ENCODE measurements at regions not wholly inside any gene's neighbourhood (a gene's known extent, or its start where the extent isn't known, plus 50 kb on each side); places are given as distances from the start of the nearest gene placed in this dataset.

DNA sequence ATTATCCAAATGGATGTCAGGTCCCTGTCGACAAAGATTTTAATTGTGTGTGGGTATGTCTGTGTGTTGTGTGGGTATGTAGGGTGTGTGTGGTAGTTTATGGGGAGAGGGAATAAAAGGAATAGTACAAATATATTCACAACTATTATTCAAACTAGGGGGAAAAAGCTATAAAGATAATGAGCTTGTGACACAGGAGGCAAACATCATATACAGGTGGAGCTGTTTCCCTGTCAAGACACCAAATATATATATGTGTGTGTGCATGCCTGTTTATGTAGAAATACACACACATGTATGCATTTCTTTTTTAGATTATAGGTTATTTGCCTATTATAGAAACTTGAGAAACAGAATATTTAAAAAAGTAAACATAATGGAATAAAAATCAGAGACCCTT, 108.7 kb downstream of the CD47 start:
- Histone ChIP-seq H3K9me3 (no peaks in the 10 kb centered on the region), H3K36me3 (no peaks in the 10 kb centered on the region), H3K4me3 (no peak overlapping the region), H3K4me1 (peaks cover 0 to 41% (median 12%) of the 10 kb centered on the region in 4 donors), H3K27me3 (no peaks in the 10 kb centered on the region), H3K27ac (peak overlapping the region in 1 of 4 donors; percentile 16)
- in situ Hi-C loops (cut with MboI; ENCODE audit: low pct_ligation_motif_present in 1 of 4, low pct_unique_long_range_greater_than_20kb in 1 of 4, low sequenced_read_pairs in 3 of 4): no loop called here
- no peak for DNase-seq
- TF ChIP-seq POLR2AphosphoS5 (IDR thresholded peaks at IDR 0.05) (no peak), EP300 (IDR thresholded peaks at IDR 0.05; ENCODE audit: low read depth) (no peak), POLR2A (IDR thresholded peaks at IDR 0.05) (no peak)
- TF ChIP-seq, protein P1, sequence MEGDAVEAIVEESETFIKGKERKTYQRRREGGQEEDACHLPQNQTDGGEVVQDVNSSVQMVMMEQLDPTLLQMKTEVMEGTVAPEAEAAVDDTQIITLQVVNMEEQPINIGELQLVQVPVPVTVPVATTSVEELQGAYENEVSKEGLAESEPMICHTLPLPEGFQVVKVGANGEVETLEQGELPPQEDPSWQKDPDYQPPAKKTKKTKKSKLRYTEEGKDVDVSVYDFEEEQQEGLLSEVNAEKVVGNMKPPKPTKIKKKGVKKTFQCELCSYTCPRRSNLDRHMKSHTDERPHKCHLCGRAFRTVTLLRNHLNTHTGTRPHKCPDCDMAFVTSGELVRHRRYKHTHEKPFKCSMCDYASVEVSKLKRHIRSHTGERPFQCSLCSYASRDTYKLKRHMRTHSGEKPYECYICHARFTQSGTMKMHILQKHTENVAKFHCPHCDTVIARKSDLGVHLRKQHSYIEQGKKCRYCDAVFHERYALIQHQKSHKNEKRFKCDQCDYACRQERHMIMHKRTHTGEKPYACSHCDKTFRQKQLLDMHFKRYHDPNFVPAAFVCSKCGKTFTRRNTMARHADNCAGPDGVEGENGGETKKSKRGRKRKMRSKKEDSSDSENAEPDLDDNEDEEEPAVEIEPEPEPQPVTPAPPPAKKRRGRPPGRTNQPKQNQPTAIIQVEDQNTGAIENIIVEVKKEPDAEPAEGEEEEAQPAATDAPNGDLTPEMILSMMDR (IDR thresholded peaks at IDR 0.05): no peak
- 39 to 57% methylated on average over 1 of the region's 1 CpG for WGBS, 2 donors (ENCODE audit: low coverage in 1 of 2)
- intact Hi-C loops (cut with DNase I; ENCODE audit: low total_unique reads): no loop called here

DNA sequence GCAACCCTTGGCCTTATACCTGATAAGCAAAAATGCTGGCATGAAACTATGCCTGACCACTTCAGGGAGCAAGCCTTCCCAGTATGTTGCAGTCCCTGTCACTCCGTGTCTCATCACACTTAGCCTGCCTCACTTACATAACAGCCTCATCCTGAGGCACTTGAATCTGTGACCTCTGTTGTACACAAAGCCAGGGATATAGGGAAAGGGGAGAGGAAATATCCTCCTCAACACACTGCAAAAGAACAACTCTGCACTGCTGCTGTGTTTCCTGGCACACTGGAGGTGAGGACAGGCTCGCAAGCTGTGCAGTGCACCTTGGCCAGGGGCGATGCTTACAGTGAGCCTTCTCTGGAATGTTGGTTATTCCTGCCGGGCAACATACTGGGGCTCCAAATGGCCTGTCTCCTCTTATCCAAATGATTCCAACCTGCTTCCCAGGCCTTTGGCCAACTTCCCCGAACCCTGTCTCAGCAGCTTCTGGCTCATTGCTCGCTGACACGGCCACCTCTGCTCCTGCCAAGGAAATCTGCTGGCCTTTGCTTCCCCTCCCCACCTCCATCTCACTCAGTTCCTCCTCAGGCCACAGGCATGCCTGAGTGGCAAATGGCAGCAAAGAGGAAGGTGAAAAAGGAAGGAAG, 109.2 kb downstream of the CD47 start:
- Histone ChIP-seq H3K27ac (peak overlapping the region in 2 of 4 donors; percentile 16 to 18), H3K9me3 (no peaks in the 10 kb centered on the region), H3K4me3 (no peak overlapping the region), H3K27me3 (no peaks in the 10 kb centered on the region), H3K36me3 (no peaks in the 10 kb centered on the region), H3K4me1 (peaks cover 0 to 36% (median 7%) of the 10 kb centered on the region in 4 donors)
- 53 to 67% methylated on average over 3 to 7 of the region's 7 CpGs for WGBS, 2 donors (ENCODE audit: low coverage in 1 of 2)
- in situ Hi-C loops (cut with MboI; ENCODE audit: low pct_ligation_motif_present in 1 of 4, low pct_unique_long_range_greater_than_20kb in 1 of 4, low sequenced_read_pairs in 3 of 4): no loop called here
- no peak for DNase-seq
- intact Hi-C loops (cut with DNase I; ENCODE audit: low total_unique reads): no loop called here
- TF ChIP-seq, protein P1 (IDR thresholded peaks at IDR 0.05): no peak
- TF ChIP-seq EP300 (IDR thresholded peaks at IDR 0.05; ENCODE audit: low read depth) (no peak), POLR2AphosphoS5 (IDR thresholded peaks at IDR 0.05) (no peak), POLR2A (IDR thresholded peaks at IDR 0.05) (no peak)

DNA sequence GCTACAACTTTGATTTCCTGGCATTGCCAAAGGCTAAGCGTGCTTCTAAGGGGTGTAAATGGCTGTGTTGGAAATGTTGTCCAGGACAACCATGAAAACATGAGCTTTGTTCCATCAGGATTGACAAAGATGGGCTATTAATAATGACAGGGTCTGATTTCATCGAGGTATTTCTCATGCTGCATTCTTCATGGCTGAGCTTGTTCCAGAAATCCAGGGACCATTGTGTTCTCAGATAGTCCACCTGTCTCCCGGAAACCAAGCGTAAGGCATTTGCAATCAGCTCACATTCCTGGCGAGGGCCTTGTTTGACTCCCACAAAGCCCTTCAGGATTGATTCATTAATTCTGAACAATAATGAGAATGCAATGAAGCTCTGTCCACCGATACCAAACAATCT, 111.3 kb downstream of the CD47 start:
- H3K27ac ChIP-seq: no peak overlapping the region
- no peaks in the 10 kb centered on the region for H3K27me3 ChIP-seq
- H3K36me3 ChIP-seq: no peaks in the 10 kb centered on the region
- in situ Hi-C loops (cut with MboI; ENCODE audit: low pct_ligation_motif_present in 1 of 4, low pct_unique_long_range_greater_than_20kb in 1 of 4, low sequenced_read_pairs in 3 of 4) (no loop called here), intact Hi-C loops (cut with DNase I; ENCODE audit: low total_unique reads) (no loop called here)
- H3K4me3 ChIP-seq: no peak overlapping the region
- TF ChIP-seq POLR2A (IDR thresholded peaks at IDR 0.05): no peak
- TF ChIP-seq, protein P1 (IDR thresholded peaks at IDR 0.05): no peak
- no peak for TF ChIP-seq EP300 (IDR thresholded peaks at IDR 0.05; ENCODE audit: low read depth)
- TF ChIP-seq POLR2AphosphoS5 (IDR thresholded peaks at IDR 0.05): no peak
- no peaks in the 10 kb centered on the region for H3K9me3 ChIP-seq
- WGBS, 2 donors (ENCODE audit: low coverage in 1 of 2): 80 to 91% methylated on average over 2 to 6 of the region's 6 CpGs
- H3K4me1 ChIP-seq: peaks cover 0 to 22% (median 4%) of the 10 kb centered on the region in 4 donors
- DNase-seq: no peak

DNA sequence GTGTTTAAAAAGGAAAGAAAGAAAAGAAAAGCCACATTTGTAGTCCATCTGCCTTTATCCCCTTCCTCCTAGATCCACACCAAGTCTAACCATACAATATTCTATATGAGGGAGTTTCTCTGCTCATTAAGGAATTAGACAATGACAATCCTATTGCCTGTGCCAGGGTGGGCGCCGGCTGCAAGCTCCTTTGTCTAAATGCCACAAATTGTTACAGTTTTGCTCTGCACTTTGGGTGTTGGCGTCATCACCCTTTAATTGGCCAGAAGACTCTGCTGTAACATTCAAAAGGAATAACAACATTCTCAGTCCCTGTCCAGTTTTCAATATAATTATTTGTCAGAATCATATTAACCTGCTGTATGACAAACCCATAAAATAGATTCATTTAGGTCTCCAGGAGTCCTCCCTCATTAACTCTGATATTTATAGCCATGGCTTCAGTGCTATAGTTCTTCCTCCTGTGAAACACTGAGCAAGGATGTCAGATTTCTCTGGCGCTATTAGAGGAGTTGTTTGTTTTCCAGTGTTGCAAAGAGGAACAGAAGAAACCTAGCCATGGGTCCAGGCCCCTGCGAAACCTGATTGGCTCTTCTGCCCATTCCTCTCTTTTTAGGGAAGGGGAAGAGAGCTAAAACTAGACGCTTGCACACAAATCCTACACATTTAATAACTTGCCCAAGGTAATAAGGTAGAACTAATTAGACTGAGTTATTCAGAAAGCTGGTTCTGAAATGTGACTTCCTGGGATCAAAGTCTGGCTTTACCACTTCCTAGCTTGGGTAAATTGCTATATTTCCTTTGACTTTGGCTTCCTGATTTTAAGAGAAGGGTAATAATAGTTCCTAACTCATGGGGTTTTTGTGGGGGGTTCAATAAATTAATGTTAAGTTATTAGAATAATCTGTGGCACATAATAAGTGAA, 112.4 kb downstream of the CD47 start:
- Histone ChIP-seq H3K4me3 (no peak overlapping the region), H3K9me3 (no peaks in the 10 kb centered on the region), H3K36me3 (no peaks in the 10 kb centered on the region), H3K4me1 (peaks cover 0 to 22% (median 4%) of the 10 kb centered on the region in 4 donors), H3K27ac (peak overlapping the region in 1 of 4 donors; percentile 12), H3K27me3 (no peaks in the 10 kb centered on the region)
- intact Hi-C loops (cut with DNase I; ENCODE audit: low total_unique reads): no loop called here
- no peak for DNase-seq
- TF ChIP-seq POLR2A (IDR thresholded peaks at IDR 0.05) (no peak), POLR2AphosphoS5 (IDR thresholded peaks at IDR 0.05) (no peak), EP300 (IDR thresholded peaks at IDR 0.05; ENCODE audit: low read depth) (no peak)
- TF ChIP-seq, protein P1 (IDR thresholded peaks at IDR 0.05): no peak
- WGBS, 2 donors (ENCODE audit: low coverage in 1 of 2): 78% methylated on average over 4 to 6 of the region's 6 CpGs
- in situ Hi-C loops (cut with MboI; ENCODE audit: low pct_ligation_motif_present in 1 of 4, low pct_unique_long_range_greater_than_20kb in 1 of 4, low sequenced_read_pairs in 3 of 4): no loop called here

Data from transverse colon (tissue), 4 donors.